HepG2 (cell line): ENCODE measurements at regions not wholly inside any gene's neighbourhood (a gene's known extent, or its start where the extent isn't known, plus 50 kb on each side); places are given as distances from the start of the nearest gene placed in this dataset.

ENCODE experiments used
- ATAC-seq: fragments of 200-7000 bp; cut with Tn5 transposase; 3 replicates; pipeline ENCODE4 v1.9.1; 2020; ENCODE audit warnings: mild to moderate bottlenecking, moderate library complexity
- BruUV-seq: library from RNA; stranded (reverse); fragments of 400-500 nt; replicated peaks from 2 replicates; lab custom pipeline; 2021; lab: Mats Ljungman, UMichigan
- CTCF ChIA-PET: fragments of 300-600 bp; formaldehyde crosslinking; extraction: SDS; loops from one replicate; lab custom pipeline; 2021; ENCODE audit warnings: low total read pairs, inconsistent platforms, low intra/inter-chr PET ratio; lab: Yijun Ruan, JAX
- POLR2A ChIA-PET: fragments of 350-600 bp; sonication (Branson Sonifier 250); formaldehyde crosslinking; loops from one replicate; lab custom pipeline; 2020; ENCODE audit warnings: antibody characterized with exemption, inconsistent platforms; lab: Yijun Ruan, JAX
- DNase-seq: peaks from one replicate; pipeline ENCODE4 v3.0.0-alpha.2; 2015; ENCODE audit warnings: low spot score
- FAIRE-seq: peaks from 3 replicates; lab custom pipeline; 2011; peaks lifted over from hg19 to GRCh38; lab: Jason Lieb, UNC
- H2AFZ ChIP-seq: one replicate; pipeline ENCODE4 v1.6.1; 2011; ENCODE audit warnings: low read length, inconsistent platforms
- H3K27ac ChIP-seq: fragments of 300-600 bp; 3 replicates; pipeline ENCODE4 v1.8.0; 2011; ENCODE audit warnings: mixed run types, mild to moderate bottlenecking, mixed read lengths, low read length, inconsistent platforms; ENCODE audit not compliant: insufficient read depth; ENCODE audit errors: extremely low read length
- H3K27me3 ChIP-seq, 2 experiments: fragments of 200-600 bp in 1 of 2; 2 replicates in 1 of 2; 3 replicates in 1 of 2; pipeline versions ENCODE4 v1.6.0 to v1.8.0; 2011; ENCODE audit warnings: low read length in 2 of 2, mild to moderate bottlenecking in 2 of 2, moderate library complexity in 2 of 2, inconsistent platforms in 1 of 2; ENCODE audit not compliant: insufficient read depth in 2 of 2, control insufficient read depth in 1 of 2
- H3K36me3 ChIP-seq, 2 experiments: fragments of 200-600 bp in 1 of 2; replicated peaks in 1 of 2; 2 replicates in 1 of 2; 3 replicates in 1 of 2; pipeline versions ENCODE4 v1.5.1 to v1.8.0; 2011; ENCODE audit warnings: low read length in 2 of 2, inconsistent platforms in 1 of 2; ENCODE audit not compliant: insufficient read depth in 2 of 2, control insufficient read depth in 1 of 2
- H3K4me1 ChIP-seq: 2 replicates; pipeline ENCODE4 v1.5.1; 2012; ENCODE audit warnings: low read length, inconsistent platforms; ENCODE audit not compliant: insufficient read depth
- H3K4me2 ChIP-seq: 2 replicates; pipeline ENCODE4 v1.6.0; 2011; ENCODE audit warnings: low read depth, low read length, inconsistent platforms
- H3K4me3 ChIP-seq, 3 experiments: fragments of 200-600 bp in 1 of 3; sonication (generic), shearing (Covaris generic) in 1 of 3; replicated peaks in 1 of 3; 2 replicates each; pipeline ENCODE4 v1.5.1; 2011 to 2016; ENCODE audit warnings: low read length in 3 of 3, inconsistent platforms in 2 of 3, low read depth in 2 of 3, mild to moderate bottlenecking in 2 of 3, control low read depth in 1 of 3, mixed read lengths in 1 of 3; ENCODE audit not compliant: insufficient read depth in 1 of 3
- H3K79me2 ChIP-seq: one replicate; pipeline ENCODE4 v1.6.1; 2011; ENCODE audit warnings: low read length, inconsistent platforms; ENCODE audit not compliant: insufficient read depth
- H3K9ac ChIP-seq: 2 replicates; pipeline ENCODE4 v1.6.0; 2011; ENCODE audit warnings: mild to moderate bottlenecking, low read depth, low read length, inconsistent platforms; ENCODE audit not compliant: insufficient read depth
- H3K9me3 ChIP-seq: 2 replicates; pipeline ENCODE4 v1.5.1; 2012; ENCODE audit warnings: mild to moderate bottlenecking, low read length
- H4K20me1 ChIP-seq: 2 replicates; pipeline ENCODE4 v1.6.0; 2011; ENCODE audit warnings: inconsistent platforms, mild to moderate bottlenecking, low read length, moderate library complexity; ENCODE audit not compliant: insufficient read depth
- ATF1 ChIP-seq: IDR thresholded peaks from 2 replicates; pipeline ENCODE4 v1.6.1; 2016; ENCODE audit warnings: mild to moderate bottlenecking, control low read depth
- CBX5 ChIP-seq: sonication (generic); formaldehyde crosslinking; IDR thresholded peaks from 2 replicates; pipeline ENCODE4 v1.4.0; 2020; ENCODE audit warnings: missing genetic modification reagents, borderline replicate concordance
- DRAP1 ChIP-seq: IDR thresholded peaks from 2 replicates; pipeline ENCODE4 v1.6.1; 2016; ENCODE audit warnings: missing genetic modification reagents, missing compliant biosample characterization
- FOXK2 ChIP-seq: fragments of 450-650 bp; IDR thresholded peaks from 2 replicates; pipeline ENCODE4 v1.6.1; 2016
- GTF3A ChIP-seq: sonication (generic); formaldehyde crosslinking; conservative IDR thresholded peaks from 2 replicates; pipeline ENCODE4 v1.4.0; 2020; ENCODE audit warnings: mild to moderate bottlenecking, missing genetic modification reagents
- JUNB ChIP-seq: sonication (generic); formaldehyde crosslinking; IDR thresholded peaks from 2 replicates; pipeline ENCODE4 v1.8.0; 2022; ENCODE audit warnings: missing genetic modification reagents, mild to moderate bottlenecking, borderline replicate concordance
- KDM3A ChIP-seq: IDR thresholded peaks from 2 replicates; pipeline ENCODE4 v1.6.1; 2018; ENCODE audit warnings: low read depth, missing compliant biosample characterization
- NFIC ChIP-seq: IDR thresholded peaks from 2 replicates; pipeline ENCODE4 v1.6.1; 2012; ENCODE audit warnings: mild to moderate bottlenecking, low read length, inconsistent platforms
- RELA ChIP-seq: sonication (generic); formaldehyde crosslinking; IDR thresholded peaks from 2 replicates; pipeline ENCODE4 v1.4.0; 2020; ENCODE audit warnings: missing genetic modification reagents
- SP5 ChIP-seq: IDR thresholded peaks from 2 replicates; pipeline ENCODE4 v1.6.1; 2016; ENCODE audit warnings: low read depth, borderline replicate concordance
- TFAP4 ChIP-seq: sonication (generic); IDR thresholded peaks from 2 replicates; pipeline ENCODE4 v1.6.1; 2016; ENCODE audit warnings: low read depth, borderline replicate concordance
- THAP7 ChIP-seq: sonication (generic); formaldehyde crosslinking; IDR thresholded peaks from 2 replicates; pipeline ENCODE4 v1.8.1; 2023; ENCODE audit warnings: mild to moderate bottlenecking, missing genetic modification reagents
- ZBTB42 ChIP-seq: sonication (generic); formaldehyde crosslinking; IDR thresholded peaks from 2 replicates; pipeline ENCODE4 v1.5.0; 2020; ENCODE audit warnings: mild to moderate bottlenecking, missing genetic modification reagents
- ZFYVE20 ChIP-seq: sonication (generic); formaldehyde crosslinking; IDR thresholded peaks from 2 replicates; pipeline ENCODE4 v1.8.0; 2023; ENCODE audit warnings: low read depth, mild to moderate bottlenecking, moderate library complexity, missing genetic modification reagents, borderline replicate concordance
- ZNF282 ChIP-seq: fragments of 450-650 bp; IDR thresholded peaks from 2 replicates; pipeline ENCODE4 v1.6.1; 2018; ENCODE audit not compliant: partially characterized antibody
- ZNF33A ChIP-seq: sonication (generic); formaldehyde crosslinking; IDR thresholded peaks from 2 replicates; pipeline ENCODE4 v1.5.1; 2020; ENCODE audit warnings: missing genetic modification reagents, mild to moderate bottlenecking, moderate library complexity, borderline replicate concordance
- ZNF460 ChIP-seq: sonication (generic); formaldehyde crosslinking; IDR thresholded peaks from 2 replicates; pipeline ENCODE4 v1.5.1; 2020; ENCODE audit warnings: missing genetic modification reagents, mild to moderate bottlenecking, borderline replicate concordance
- ZNF550 ChIP-seq: sonication (generic); formaldehyde crosslinking; IDR thresholded peaks from 2 replicates; pipeline ENCODE4 v1.4.0; 2020; ENCODE audit warnings: mild to moderate bottlenecking, missing genetic modification reagents, borderline replicate concordance
- ZNF616 ChIP-seq: sonication (generic); formaldehyde crosslinking; IDR thresholded peaks from 2 replicates; pipeline ENCODE4 v1.5.0; 2020; ENCODE audit warnings: low read depth, mild to moderate bottlenecking, missing genetic modification reagents
- ZNF775 ChIP-seq: sonication (generic); formaldehyde crosslinking; IDR thresholded peaks from 2 replicates; pipeline ENCODE4 v1.4.0; 2020; ENCODE audit warnings: missing genetic modification reagents, mild to moderate bottlenecking, moderate library complexity, borderline replicate concordance
- WGBS: methylation state at CpG from one replicate; pipeline ENCODE4 v1.1.6; 2017; ENCODE audit warnings: low lambda C conversion rate; 5-methylcytosine and 5-hydroxymethylcytosine counted together
- in situ Hi-C: cut with HindIII; loops from 2 replicates; pipeline ENCODE4 v1.10.0; 2017; ENCODE audit warnings: low pct_unique_long_range_greater_than_20kb; ENCODE audit not compliant: extremely low pct_ligation_motif_present
- intact Hi-C: fragments of 100-400 bp; cut with micrococcal nuclease; formaldehyde crosslinking; loops from one replicate; pipeline ENCODE4 v1.10.0; 2022; ENCODE audit not compliant: unreplicated experiment

GRCh38 chr6:113009682-113010081 is 662.6 kb downstream of the RFPL4B start:
- Histone ChIP-seq H3K4me1 (no peaks in the 10 kb centered on the region), H3K79me2 (no peaks in the 10 kb centered on the region), H3K27ac (no peak overlapping the region), H3K9ac (no peak overlapping the region), H3K36me3 (no peaks in the 10 kb centered on the region)
- FAIRE-seq = no peak
- no peak for DNase-seq
- in situ Hi-C loops (no loop called here), intact Hi-C loops (no loop called here)
- CTCF ChIA-PET = no interaction called here
- TF ChIP-seq ZNF616 (CRISPR knock-in tag) = no peak
- no peak for TF ChIP-seq ZNF775
- TF ChIP-seq ZNF550 (CRISPR knock-in tag) = no peak
- TF ChIP-seq SP5 (CRISPR knock-in tag) = no peak
- TF ChIP-seq ZFYVE20 (CRISPR knock-in tag) = no peak
- TF ChIP-seq RELA (CRISPR knock-in tag) = no peak
- no peak for TF ChIP-seq THAP7 (CRISPR knock-in tag)
- no peak for TF ChIP-seq DRAP1 (CRISPR knock-in tag)
- no peak for TF ChIP-seq ZBTB42 (CRISPR knock-in tag)
- no peak for TF ChIP-seq ZNF460 (CRISPR knock-in tag)
- TF ChIP-seq KDM3A (CRISPR knock-in tag) = no peak
- no peak for TF ChIP-seq FOXK2
- no peak for TF ChIP-seq ZNF33A (CRISPR knock-in tag)
- TF ChIP-seq ZNF282 = no peak
- no peak for TF ChIP-seq JUNB
- no peak for TF ChIP-seq NFIC
- TF ChIP-seq ATF1 (CRISPR knock-in tag) = no peak
- TF ChIP-seq TFAP4 = no peak
- no peak for TF ChIP-seq GTF3A (CRISPR knock-in tag)
- TF ChIP-seq CBX5 (CRISPR knock-in tag) = no peak
- TF ChIP-seq, all 625 proteins: peak for 0
- Histone ChIP-seq H3K4me2 (no peak overlapping the region), H3K27me3 (no peaks in the 10 kb centered on the region), H4K20me1 (no peaks in the 10 kb centered on the region), H3K4me3 (no peak overlapping the region), H3K9me3 (no peaks in the 10 kb centered on the region), H2AFZ (no peak overlapping the region)
- BruUV-seq = no TSS peak
- POLR2A ChIA-PET = no interaction called here
- 2% methylated on average over 1 of the region's 1 CpG for WGBS
- no peak for ATAC-seq
